ENCODE measurements at regions not wholly inside any gene's neighbourhood (a gene's known extent, or its start where the extent isn't known, plus 50 kb on each side); places are given as distances from the start of the nearest gene placed in this dataset.
"Not testable (repeated sequence)": the region's sequence is repeated elsewhere in the genome, so short reads cannot be mapped to it uniquely, and the experiment has no call there.

DNA sequence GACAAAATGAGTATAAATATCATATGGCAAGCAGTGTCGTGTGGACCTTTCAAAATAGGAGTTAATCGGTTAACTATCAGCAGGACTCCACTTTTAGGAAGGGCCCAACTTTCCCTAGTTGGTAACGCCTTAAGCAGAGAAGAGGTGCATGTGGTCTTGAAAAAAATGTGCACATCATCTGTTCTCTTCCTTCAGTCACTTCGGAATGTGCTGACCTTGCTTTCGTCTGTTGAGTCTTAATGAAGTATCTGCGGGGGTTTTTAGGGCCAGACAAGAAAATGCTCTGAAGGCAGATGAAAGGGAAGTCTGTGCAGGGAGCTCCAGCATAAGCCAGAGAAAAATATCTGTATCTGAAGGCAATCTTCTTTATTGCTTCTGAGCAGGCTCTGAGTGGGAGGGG, 185.2 kb downstream of the AEBP2 start:
- H3K27ac ChIP-seq: no peak overlapping the region

DNA sequence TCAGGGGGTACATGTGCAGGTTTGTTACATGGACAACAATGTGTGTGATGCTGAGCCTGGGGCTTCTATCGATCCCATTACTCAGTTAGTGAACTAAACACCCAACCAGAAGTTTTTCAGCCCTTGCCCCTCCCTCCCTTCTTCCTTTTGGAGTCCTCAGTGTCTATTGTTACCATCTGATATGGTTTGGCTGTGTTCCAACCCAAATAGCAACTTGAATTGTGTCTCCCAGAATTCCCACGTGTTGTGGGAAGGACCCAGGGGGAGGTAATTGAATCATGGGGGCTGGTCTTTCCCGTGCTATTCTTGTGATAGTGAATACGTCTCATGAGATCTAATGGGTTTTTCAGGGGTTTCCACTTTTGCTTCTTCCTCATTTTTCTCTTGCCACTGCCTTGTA, 186.3 kb downstream of the AEBP2 start:
- H3K4me3 ChIP-seq; H3K27ac ChIP-seq; intact Hi-C loops (cut with DNase I); DNase-seq; H3K27me3 ChIP-seq; H3K36me3 ChIP-seq; H3K9me3 ChIP-seq; H3K4me1 ChIP-seq: not testable (repeated sequence)
- 65 to 78% methylated on average over 4 of the region's 4 CpGs for WGBS, 2 donors

More for the DNA sequence above, 185.2 kb downstream of the AEBP2 start:
- Histone ChIP-seq H3K36me3 (no peaks in the 10 kb centered on the region), H3K4me3 (no peak overlapping the region), H3K9me3 (no peaks in the 10 kb centered on the region), H3K27me3 (no peaks in the 10 kb centered on the region), H3K4me1 (no peaks in the 10 kb centered on the region)
- TF ChIP-seq CTCF (IDR thresholded peaks at IDR 0.05) (no peak), POLR2AphosphoS5 (IDR thresholded peaks at IDR 0.05) (no peak), EP300 (IDR thresholded peaks at IDR 0.05) (no peak), POLR2A (IDR thresholded peaks at IDR 0.05) (no peak)
- 87 to 93% methylated on average over 6 of the region's 6 CpGs for WGBS, 2 donors
- intact Hi-C loops (cut with DNase I): no loop called here
- no peak for DNase-seq

GRCh38 chr12:19627719-19628118, 188.4 kb downstream of the AEBP2 start:
- intact Hi-C loops (cut with DNase I): no loop called here
- H3K27ac ChIP-seq: no peak overlapping the region
- TF ChIP-seq EP300 (IDR thresholded peaks at IDR 0.05) (no peak), CTCF (IDR thresholded peaks at IDR 0.05) (no peak), POLR2A (IDR thresholded peaks at IDR 0.05) (no peak), POLR2AphosphoS5 (IDR thresholded peaks at IDR 0.05) (no peak)

GRCh38 chr12:19630536-19630935, 191.2 kb downstream of the AEBP2 start:
- no peak overlapping the region for H3K27ac ChIP-seq
- no peak overlapping the region for H3K4me3 ChIP-seq
- 96 to 100% methylated on average over 1 of the region's 1 CpG for WGBS, 2 donors
- no peaks in the 10 kb centered on the region for H3K4me1 ChIP-seq
- no peaks in the 10 kb centered on the region for H3K27me3 ChIP-seq
- H3K9me3 ChIP-seq: no peaks in the 10 kb centered on the region
- intact Hi-C loops (cut with DNase I): no loop called here
- DNase-seq: no peak
- no peak for TF ChIP-seq CTCF (IDR thresholded peaks at IDR 0.05)
- no peak for TF ChIP-seq EP300 (IDR thresholded peaks at IDR 0.05)
- no peak for TF ChIP-seq POLR2A (IDR thresholded peaks at IDR 0.05)
- no peak for TF ChIP-seq POLR2AphosphoS5 (IDR thresholded peaks at IDR 0.05)
- H3K36me3 ChIP-seq: no peaks in the 10 kb centered on the region

More at GRCh38 chr12:19627719-19628118, 188.4 kb downstream of the AEBP2 start:
- 84 to 86% methylated on average over 2 of the region's 2 CpGs for WGBS, 2 donors
- no peak for DNase-seq
- Histone ChIP-seq H3K9me3 (no peaks in the 10 kb centered on the region), H3K4me1 (no peaks in the 10 kb centered on the region), H3K27me3 (no peaks in the 10 kb centered on the region), H3K36me3 (no peaks in the 10 kb centered on the region), H3K4me3 (no peak overlapping the region)

DNA sequence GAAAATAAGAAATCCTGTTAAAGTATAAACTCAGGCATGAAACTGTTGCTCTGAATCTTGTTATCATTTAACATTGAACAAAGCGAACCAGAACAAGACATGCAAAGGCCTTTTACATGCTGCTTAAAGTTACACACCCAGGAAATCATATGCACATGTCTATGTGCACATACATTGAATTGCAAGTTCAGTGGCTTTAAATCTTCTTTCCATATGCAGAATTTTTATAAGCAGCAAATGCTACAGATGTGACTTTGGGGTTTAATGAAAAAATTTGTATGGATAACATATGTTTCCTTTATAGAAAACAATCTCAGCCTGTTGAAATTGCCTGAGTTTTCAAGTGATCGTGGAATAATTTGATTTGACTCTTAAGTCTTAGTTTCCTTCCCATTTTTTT, 193.9 kb downstream of the AEBP2 start:
- intact Hi-C loops (cut with DNase I): no loop called here
- H3K27me3 ChIP-seq: no peaks in the 10 kb centered on the region
- no peaks in the 10 kb centered on the region for H3K9me3 ChIP-seq
- no peaks in the 10 kb centered on the region for H3K36me3 ChIP-seq
- no peak overlapping the region for H3K4me3 ChIP-seq
- TF ChIP-seq POLR2A (IDR thresholded peaks at IDR 0.05) (no peak), CTCF (IDR thresholded peaks at IDR 0.05) (no peak), POLR2AphosphoS5 (IDR thresholded peaks at IDR 0.05) (no peak), EP300 (IDR thresholded peaks at IDR 0.05) (no peak)
- no peaks in the 10 kb centered on the region for H3K4me1 ChIP-seq
- WGBS, 2 donors: 85 to 87% methylated on average over 2 of the region's 2 CpGs
- H3K27ac ChIP-seq: no peak overlapping the region
- no peak for DNase-seq

Data from sigmoid colon (tissue), 6 donors.